SHP77 (cell line): ENCODE measurements at regions not wholly inside any gene's neighbourhood (a gene's known extent, or its start where the extent isn't known, plus 50 kb on each side); places are given as distances from the start of the nearest gene placed in this dataset.

Experiments
- DNase-seq, 2 experiments: peaks; one replicate each; lab custom pipeline; 2025; lab: John Stamatoyannopoulos, UW

- DNase-seq: peak in 1 of 2 experiments; percentile 2
Observed at GRCh38 chr3:28646435-28646834, 297.8 kb upstream of the AZI2 start.

DNA sequence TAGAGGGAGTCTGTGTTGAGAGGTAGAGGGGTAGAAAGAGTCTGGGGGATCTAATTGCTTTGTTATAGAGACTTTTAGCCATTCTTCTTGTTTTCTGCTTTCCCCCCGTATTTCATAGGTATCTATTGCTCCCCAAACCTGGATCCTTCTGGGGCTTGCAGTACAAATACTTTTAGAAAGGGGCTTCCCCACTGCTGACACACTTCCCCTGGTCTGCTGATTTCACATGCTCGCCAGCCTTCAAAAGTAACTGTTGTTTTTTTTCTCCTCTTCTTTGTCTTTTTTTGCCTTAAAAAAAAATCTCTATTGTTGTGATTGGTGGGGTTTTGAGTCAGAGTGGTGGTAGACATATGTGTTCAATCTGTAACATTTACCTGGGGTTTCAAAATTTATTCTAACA, 300.6 kb upstream of the AZI2 start:
- no peak for DNase-seq

GRCh38 chr3:28651159-28651558, 302.5 kb upstream of the AZI2 start:
- no peak for DNase-seq

GRCh38 chr3:28664123-28664522, 315.5 kb upstream of the AZI2 start:
- no peak for DNase-seq

DNA sequence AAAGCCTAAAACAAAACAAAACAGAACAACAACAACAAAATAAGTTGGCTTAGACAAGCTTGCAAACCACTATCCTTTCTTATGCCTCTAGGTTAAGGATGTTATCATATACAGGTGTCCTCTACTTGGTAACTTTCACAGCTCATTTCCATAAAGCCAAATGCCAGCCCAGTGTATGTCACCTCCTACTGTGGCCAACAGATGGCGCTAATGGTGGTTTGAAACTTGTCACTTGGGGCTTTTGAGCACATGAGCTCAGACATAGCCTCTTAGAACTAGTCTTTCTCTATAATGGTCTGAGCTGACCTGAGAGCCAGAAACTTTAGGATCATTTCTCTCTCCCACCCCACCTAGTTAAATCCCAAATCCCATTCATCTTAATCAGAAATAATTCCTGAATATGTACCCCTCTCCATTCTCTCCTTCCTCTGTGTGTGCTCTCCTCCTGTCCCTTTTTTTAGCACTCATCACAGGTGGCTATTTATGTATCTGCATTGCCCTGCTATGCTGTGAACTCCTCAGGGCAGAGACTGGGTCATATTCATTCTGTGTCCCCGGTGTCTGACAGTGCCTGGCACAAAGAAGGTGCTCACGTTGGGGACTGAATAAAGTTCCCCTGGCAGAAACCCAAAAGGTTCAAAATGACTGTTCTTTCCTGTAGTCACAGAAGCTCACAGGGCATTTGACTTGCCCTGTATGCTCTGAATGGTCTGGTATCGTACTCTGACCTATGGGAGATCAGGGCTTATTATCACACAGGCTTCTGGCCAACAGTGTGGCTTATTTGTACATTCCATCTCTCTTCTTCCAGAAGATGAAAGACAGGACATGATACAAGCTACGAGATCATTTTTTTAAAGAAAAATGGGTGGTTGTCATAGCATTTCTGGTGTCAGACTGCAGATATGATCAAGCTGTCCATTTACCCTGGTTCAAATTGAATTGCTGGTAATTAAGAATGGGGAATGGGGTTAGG, 319.3 kb upstream of the AZI2 start:
- DNase-seq: peak; percentile 57 to 62

DNA sequence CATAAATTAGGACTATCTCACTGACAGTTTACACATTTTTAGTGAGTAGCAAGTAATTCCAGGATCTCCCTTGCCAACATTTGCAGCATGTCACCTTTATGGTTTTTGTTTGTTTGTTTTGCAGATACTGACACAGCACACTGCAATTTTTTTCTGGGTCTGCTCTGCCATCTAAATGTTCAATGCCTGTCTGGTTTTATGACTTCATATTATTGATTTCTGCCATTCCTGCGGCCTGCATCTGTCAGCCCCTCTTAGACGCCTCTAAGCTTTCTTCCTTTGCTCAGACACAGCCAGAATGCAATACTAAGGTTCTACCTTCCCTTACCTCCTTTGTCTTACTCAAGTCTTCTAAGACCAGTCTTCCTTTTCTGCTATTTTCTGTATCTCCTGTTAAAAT, 321.2 kb upstream of the AZI2 start:
- no peak for DNase-seq

DNA sequence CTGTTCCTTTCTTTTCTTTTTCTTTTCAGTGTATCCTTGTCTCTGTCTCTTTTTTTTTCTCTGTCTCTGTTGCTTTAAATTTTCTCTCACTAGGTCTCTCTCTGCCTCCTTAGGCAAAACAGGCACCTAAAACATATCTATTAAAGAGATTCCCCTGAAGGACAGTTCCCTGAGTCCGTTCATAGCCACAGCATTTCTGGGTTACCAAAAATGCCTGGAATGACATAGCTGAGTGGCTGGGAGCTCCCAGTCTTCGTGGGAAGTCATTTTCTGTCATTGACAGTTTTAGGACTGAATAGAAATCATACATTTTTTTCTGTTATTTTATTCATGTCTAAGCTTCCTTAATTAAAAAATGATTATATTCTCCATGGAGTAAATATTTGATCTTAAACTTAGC, 323.8 kb upstream of the AZI2 start:
- no peak for DNase-seq

DNA sequence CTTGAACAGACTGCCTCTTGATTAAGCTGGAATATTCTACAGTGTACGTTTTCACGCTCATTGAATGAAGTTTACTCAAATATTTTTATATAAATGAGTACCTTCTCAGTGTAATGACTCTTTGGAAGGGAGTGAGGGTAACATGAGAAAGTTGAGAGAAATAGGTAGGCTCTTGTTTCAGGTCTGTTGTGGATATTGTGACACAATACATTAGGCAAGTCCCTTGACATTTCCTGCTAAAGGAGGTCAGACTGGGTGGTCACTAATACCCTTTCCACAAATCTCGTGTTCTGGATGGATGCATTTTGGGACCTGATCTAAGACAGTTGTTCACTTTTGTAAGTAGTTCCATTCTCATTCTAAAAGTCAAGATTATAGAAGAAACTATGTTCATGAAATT, 324.8 kb upstream of the AZI2 start:
- no peak for DNase-seq

DNA sequence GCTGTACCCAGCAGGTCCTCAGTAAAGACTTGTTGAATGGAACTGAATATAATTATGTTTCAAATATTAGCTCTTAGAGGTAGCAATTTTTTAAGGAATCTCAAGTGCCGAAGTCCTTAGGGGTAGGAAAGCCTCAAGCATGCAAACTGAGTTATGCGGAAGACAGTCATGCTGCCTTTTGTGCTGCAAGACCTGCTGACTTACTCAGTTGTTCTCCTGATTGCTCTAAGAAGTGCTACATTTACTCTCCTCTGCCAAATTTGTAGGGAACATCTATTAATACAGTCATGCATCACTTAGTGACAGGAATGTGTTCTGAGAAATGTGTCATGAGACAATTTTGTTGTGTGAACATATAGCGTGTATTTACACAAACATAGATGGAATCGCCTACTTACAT, 325.6 kb upstream of the AZI2 start:
- no peak for DNase-seq

DNA sequence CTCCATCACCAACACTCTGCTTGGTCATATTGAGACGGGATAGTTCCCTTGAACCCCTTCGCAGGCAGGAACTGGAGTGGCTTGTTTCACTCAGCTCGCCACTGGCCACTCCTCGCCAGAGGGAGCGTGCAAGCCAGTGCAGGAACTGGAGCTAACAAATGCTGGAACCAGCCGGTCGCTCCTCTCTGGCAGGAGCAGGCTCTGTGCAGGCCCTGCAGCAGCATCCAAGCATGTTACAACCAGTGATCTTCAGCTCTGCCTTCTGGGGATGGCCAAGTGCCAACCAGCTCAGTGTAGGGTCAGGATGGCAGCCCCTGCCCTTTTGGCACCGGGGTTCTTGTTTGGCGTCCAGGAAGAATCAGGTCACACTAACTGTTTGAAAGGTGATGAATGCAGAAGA, 329.0 kb upstream of the AZI2 start:
- DNase-seq: no peak

DNA sequence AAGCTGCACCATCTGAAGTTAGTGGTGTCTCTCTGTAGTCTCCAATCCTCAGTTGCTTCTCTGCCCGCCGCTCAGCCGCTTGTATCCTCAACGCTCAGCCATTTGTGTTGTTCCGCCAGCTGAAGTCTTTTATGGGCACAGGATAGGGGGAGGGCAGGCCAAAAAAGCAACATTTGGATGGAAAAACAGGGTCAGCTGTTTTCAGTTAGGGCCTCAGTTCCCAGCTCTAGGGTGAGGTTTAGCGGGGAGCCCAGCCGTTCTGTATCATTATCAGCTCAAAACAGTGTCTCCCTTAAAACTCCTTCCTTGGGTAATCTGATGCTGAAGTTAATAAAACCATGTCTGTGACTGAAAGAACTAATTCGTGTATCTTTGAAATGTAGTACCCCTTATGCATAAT, 329.5 kb upstream of the AZI2 start:
- DNase-seq: no peak

DNA sequence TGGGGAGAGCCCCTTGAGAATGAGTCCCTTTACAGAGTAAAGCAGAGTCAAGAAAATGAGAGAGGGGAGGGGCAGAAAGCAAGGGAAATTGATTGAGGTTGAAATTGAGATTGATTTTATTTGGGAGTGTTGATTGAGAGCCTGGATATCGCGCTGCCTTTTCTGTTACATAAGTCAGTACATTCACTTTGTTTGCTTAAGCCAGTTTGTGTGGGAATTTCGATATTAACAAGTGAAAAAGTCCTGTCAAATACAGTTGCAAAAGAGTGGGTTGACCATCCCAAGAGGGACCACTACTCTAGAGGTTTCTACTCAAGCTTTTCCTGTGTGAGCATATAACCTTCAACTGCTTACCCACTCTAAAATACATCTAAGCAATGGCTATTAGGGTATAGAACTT, 331.4 kb upstream of the AZI2 start:
- no peak for DNase-seq

DNA sequence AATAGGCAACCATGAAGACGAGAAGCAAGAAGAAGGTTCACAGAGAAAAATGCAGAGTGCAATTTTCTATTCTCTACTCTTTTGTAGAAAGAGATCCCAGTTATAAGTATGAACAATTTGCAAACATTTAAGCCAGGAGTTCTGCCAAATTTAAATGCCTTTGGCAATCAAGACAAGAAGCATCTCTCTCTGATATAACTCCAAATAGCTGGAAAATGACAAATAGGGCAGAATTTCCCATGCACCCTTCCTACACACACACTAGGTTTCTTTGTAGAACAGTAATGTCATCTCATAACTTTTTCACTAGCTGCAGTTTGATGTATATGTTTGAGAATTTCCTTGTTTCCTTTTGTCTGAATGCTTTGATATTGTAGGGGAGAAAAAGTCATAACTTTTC, 333.5 kb upstream of the AZI2 start:
- DNase-seq: no peak

DNA sequence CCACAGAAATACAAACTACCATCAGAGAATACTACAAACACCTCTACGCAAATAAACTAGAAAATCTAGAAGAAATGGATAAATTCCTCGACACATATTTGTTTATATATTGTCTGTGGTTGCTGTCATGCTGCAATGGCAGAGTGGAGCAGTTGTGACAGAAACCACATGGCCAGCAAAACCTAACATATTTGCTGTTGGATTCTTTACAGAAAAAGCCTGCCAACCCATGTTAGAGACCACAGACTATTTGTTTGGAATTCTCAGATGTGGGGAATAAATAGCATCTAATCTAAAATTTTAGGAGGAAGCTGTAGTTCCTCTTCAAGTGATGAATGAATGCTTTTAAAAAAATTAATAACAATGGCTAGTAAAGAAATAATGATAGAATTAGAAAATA, 341.6 kb upstream of the AZI2 start:
- no peak for DNase-seq

GRCh38 chr3:28698706-28699105, 350.1 kb upstream of the AZI2 start:
- DNase-seq: no peak

- peak in 1 of 2 experiments; percentile 24 for DNase-seq
Observed at GRCh38 chr3:28699283-28699682, 350.7 kb upstream of the AZI2 start.

- DNase-seq: no peak
Observed at GRCh38 chr3:28700728-28701127, 352.1 kb upstream of the AZI2 start.

DNA sequence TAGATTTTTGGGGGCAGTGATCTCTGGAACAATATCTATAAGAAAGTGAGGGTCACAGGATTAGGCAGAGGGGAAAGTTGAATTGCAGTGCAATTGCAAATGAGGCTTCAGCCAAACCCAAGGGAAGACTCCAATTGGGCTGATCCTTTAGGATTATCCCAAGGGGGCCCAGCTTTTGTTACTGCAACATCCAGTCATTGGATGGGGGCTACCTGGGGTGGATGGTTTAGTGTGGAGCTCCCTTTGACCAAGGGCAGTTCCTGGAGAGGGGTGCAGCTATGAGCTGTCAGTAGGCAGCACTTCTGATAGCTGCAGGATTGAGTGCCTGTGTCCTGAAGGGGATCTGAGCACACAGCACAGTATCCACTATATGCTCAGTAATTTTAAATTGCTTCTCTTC, 355.2 kb upstream of the AZI2 start:
- DNase-seq: no peak

- no peak for DNase-seq
Observed at GRCh38 chr3:28711293-28711692, 362.7 kb upstream of the AZI2 start.

GRCh38 chr3:28716939-28717338, 368.3 kb upstream of the AZI2 start:
- no peak for DNase-seq

DNA sequence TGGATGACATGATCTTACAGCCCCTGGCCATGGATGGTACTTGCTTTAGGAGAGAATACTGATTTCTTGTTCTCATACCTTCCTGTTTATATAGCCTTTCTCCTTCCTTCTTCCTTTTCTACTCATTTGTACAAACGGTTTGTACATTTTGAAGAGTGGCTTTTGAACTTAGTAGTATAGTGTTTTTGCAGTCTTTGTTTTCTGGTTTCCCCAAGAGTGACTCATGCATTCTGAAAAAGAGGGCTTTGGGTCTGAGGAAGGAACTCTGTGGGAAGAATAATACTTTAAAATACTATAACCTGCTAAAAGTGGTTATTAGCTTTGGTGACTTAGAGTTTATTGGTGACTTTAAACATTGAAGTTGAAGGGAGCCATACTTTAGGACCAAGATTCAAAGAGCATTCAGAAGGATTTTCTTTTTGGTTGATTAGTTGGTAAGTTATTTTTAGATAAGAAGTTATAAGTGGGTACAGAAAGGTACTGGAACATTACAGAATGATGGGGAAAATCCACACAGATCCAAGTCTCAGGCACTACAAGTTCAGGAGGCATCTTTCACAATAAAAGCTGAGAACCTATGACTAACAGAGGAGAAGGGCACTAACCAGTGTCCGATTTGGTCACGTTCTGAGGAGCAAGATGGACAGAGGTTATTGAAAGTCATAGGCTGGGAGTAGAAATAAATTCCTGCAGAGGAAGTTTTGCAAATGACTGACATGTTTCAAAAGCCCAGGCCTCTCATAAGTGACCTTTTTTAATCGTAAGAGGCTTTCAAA, 369.6 kb upstream of the AZI2 start:
- DNase-seq: no peak

- DNase-seq: peak; percentile 28 to 45
Observed at GRCh38 chr3:28726840-28727239, 378.2 kb upstream of the AZI2 start.

DNA sequence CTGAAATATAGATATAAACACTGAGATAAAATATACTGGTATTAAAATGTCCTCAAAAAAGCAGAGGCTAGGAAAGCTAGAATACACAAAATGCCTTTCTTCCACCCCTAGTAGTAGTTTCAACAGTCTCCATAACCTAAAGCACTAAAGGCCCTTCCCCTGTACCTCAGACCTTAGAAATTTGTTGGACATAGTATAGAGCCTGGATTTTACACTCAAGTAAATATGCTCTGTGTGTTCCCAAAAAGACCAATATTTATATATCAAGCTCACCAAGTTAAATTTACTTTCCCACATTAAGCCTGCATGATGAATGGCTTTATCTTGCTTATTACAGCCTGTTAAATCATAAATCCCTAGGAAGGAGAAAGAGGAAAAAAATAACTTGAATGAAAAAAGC, 378.7 kb upstream of the AZI2 start:
- no peak for DNase-seq
